Activated naive CD4-positive, alpha-beta T cell treated with anti-CD3 and anti-CD28 coated beads for 36 hours (primary cell): ENCODE measurements at regions not wholly inside any gene's neighbourhood (a gene's known extent, or its start where the extent isn't known, plus 50 kb on each side); places are given as distances from the start of the nearest gene placed in this dataset.

Experiments used
- CTCF ChIA-PET: fragments of 350-600 bp; sonication (Branson Sonifier 250); formaldehyde crosslinking; loops from one replicate; lab custom pipeline; 2021; ENCODE audit warnings: antibody characterized with exemption; lab: Charles Lee
- DNase-seq: peaks from one replicate; pipeline ENCODE4 v3.0.0-alpha.2; 2020
- H3K27ac Mint-ChIP-seq: one replicate; pipeline ENCODE4 v1.8.0; 2021; ENCODE audit warnings: mild to moderate bottlenecking, mixed read lengths
- H3K27me3 Mint-ChIP-seq: one replicate; pipeline ENCODE4 v1.8.0; 2021; ENCODE audit warnings: low read depth, mixed read lengths
- H3K36me3 Mint-ChIP-seq: one replicate; pipeline ENCODE4 v1.8.0; 2021; ENCODE audit warnings: low read depth, mixed read lengths
- H3K4me1 Mint-ChIP-seq: one replicate; pipeline ENCODE4 v1.8.0; 2021; ENCODE audit warnings: low read depth, mixed read lengths
- H3K4me3 Mint-ChIP-seq: one replicate; pipeline ENCODE4 v1.8.0; 2021; ENCODE audit warnings: mild to moderate bottlenecking, moderate library complexity, mixed read lengths
- H3K9me3 Mint-ChIP-seq: one replicate; pipeline ENCODE4 v1.8.0; 2021; ENCODE audit warnings: mixed read lengths
- intact Hi-C: fragments of 100-400 bp; cut with micrococcal nuclease; formaldehyde crosslinking; loops from one replicate; pipeline ENCODE4 v1.15.1; 2023

DNA sequence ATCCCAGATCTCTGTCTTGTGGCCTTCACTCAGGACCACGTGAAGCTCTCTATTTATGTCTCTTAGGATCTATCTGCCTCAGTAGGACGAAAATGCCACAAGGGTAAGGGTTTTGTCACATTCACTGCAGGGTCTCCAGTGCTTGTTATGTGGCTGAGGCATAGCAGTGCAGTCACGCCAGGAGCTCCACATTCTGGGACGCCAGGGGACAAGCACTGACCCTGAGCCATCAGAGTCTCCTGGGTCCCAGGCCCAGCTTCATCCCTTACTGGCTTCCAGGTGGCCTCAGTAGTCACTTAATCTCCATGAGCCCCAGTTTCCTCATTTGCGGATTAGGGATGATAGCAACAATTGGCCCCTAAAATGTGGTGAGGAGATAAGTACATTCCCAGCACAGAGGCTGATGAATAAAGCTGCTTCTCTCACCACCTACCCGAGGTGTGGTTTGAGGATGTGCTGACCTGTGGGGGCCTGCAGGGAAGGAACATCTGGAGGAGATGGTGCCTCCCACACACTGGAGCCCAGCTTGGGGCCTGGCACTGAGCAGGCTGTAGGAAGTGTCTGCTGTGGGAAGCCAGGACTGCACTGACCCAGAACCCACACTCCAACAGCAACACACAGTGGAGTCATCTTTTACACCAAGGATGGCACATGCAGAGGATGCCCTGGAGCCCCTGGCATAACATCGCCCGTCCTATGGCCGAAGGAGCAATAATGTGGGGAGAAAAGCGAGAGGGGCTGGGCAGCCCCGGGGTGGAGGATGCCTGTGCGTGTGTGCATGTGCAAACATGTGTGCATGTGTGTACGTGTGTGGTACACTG lies 93.2 kb upstream of the IQSEC1 start:
- no peaks in the 10 kb centered on the region for H3K27me3 Mint-ChIP-seq
- H3K9me3 Mint-ChIP-seq: no peaks in the 10 kb centered on the region
- intact Hi-C loops: no loop called here
- H3K27ac Mint-ChIP-seq: no peak overlapping the region
- H3K4me3 Mint-ChIP-seq: no peak overlapping the region
- no peak for DNase-seq
- no peaks in the 10 kb centered on the region for H3K4me1 Mint-ChIP-seq
- no peaks in the 10 kb centered on the region for H3K36me3 Mint-ChIP-seq
- CTCF ChIA-PET: no interaction called here

DNA sequence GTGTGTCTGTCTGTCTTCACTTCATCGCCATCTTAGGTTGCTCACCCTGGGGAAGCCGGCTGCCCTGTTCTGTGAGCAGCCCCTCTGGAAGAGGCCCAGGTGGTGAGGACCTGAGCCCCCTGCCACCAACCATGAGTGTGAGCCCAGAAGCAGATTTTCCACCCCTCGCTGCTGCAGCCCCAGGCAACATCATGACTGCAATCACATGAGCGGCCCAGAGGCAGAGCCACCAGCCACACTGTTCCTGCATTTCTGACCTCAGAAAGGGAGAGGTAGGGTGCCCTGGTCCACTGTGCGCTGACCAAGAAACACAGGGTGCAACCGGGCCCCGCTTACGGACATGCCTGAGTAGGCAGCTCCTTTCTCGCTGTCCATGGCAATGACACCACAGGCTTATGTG lies 92.3 kb upstream of the IQSEC1 start:
- H3K4me3 Mint-ChIP-seq: no peak overlapping the region
- no peaks in the 10 kb centered on the region for H3K9me3 Mint-ChIP-seq
- no peak overlapping the region for H3K27ac Mint-ChIP-seq
- no peaks in the 10 kb centered on the region for H3K27me3 Mint-ChIP-seq
- DNase-seq: no peak
- intact Hi-C loops: no loop called here
- H3K36me3 Mint-ChIP-seq: no peaks in the 10 kb centered on the region
- CTCF ChIA-PET: no interaction called here
- no peaks in the 10 kb centered on the region for H3K4me1 Mint-ChIP-seq

DNA sequence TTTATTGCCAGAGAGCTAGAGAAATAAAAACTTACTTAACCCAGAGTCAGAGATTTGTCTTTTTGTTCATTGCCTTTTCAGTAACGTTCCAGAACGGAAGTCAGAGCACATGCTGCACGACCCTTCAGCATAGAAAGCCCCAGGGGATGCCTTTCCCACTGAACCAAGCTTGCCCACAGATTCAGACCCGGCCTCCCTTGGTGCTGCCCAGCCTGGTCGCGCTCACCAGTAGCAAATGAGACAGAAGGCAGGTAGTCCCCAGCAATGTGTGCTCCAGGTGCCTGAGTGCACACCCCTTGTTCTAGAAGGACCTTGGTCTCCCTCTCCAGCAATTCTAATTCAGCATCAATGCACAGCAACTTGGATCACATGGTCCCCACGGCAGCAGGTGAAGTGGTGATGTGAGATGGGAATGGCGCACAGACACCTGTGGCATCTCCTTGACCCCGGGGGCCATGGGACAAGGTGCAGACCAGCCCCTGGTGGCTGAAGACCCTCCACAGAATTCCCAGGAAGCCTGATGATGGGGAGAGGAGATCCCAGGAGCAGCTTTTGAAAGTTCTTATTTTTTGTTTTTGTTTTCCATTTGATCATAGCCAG lies 91.8 kb upstream of the IQSEC1 start:
- Mint-ChIP-seq H3K4me1 (no peaks in the 10 kb centered on the region), H3K36me3 (no peaks in the 10 kb centered on the region), H3K9me3 (no peaks in the 10 kb centered on the region), H3K27ac (no peak overlapping the region), H3K27me3 (no peaks in the 10 kb centered on the region), H3K4me3 (no peak overlapping the region)
- no peak for DNase-seq
- intact Hi-C loops: no loop called here
- CTCF ChIA-PET: no interaction called here

DNA sequence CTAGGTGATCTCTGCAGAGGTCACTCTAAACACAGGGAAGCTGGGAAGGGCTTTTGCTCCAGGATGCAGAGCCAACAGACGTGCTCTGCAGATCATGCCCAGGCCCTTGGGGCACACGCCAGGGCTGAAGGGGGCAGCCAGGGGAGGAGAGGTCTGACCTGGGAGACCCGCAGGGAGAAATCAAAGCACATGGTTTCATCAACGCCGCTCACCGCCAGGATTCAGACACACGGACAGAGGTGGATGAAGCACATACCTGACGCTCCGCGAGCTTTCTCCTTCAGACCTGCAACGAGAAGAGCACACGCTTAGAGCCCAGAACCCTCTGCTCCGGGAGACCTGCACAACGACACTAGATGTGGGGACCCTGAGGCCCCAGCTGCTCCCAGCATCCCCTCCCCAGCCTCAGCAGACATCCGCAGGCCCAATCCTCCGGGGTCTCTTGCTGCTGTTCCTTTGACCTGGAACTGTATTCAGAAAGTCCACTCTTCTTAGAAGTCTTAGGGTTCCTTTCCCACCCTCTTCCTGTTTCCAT lies 90.7 kb upstream of the IQSEC1 start:
- CTCF ChIA-PET: interaction anchor here (0.7 kb wide), 1 partner anchor 1206 kb away, joined by 3 read pairs; no protein-coding TSS in a partner anchor
- H3K27ac Mint-ChIP-seq: no peak overlapping the region

DNA sequence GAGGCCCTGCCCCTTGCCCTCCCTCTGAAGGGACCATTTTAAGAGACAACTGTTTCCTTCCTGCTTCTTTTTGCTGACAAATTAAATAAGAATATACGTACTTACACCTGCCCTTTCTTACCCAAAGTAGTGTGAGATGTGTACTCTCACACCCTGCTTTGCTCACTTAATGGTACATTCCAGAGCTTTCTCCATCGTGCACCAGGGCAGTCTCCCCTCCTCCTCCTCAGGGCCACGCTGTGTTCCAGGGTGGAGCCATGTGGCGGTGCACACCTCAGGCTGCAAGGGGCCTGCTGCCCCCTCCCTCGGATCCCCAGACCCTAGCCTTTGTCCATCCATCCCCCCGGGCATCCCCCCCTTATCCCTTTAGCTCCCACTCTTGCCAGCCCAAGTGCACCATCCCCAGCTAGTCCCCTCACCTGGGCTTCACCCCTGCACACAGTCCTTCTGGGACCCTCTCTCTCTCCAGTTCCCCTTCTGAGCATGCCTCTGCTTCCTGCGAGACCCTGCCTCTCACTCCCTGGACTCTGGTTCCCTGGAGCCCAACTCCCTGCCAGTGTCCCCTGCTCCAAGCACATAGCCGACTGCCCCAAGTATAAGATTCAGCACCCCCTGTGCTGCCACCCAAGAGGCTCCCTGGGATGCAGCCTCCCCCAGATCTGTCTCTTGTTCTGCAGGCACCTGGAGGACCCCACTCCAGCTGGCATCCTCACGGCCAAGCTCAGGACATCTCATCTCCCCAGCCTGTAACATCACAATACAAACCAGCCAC lies 89.5 kb upstream of the IQSEC1 start:
- no peak for DNase-seq
- H3K9me3 Mint-ChIP-seq: no peaks in the 10 kb centered on the region
- intact Hi-C loops: no loop called here
- CTCF ChIA-PET: no interaction called here
- H3K27ac Mint-ChIP-seq: no peak overlapping the region
- no peaks in the 10 kb centered on the region for H3K4me1 Mint-ChIP-seq
- H3K27me3 Mint-ChIP-seq: no peaks in the 10 kb centered on the region
- no peak overlapping the region for H3K4me3 Mint-ChIP-seq
- H3K36me3 Mint-ChIP-seq: no peaks in the 10 kb centered on the region

More for the DNA sequence above, 90.7 kb upstream of the IQSEC1 start:
- H3K36me3 Mint-ChIP-seq: no peaks in the 10 kb centered on the region
- intact Hi-C loops: no loop called here
- no peak for DNase-seq
- no peak overlapping the region for H3K4me3 Mint-ChIP-seq
- no peaks in the 10 kb centered on the region for H3K27me3 Mint-ChIP-seq
- no peaks in the 10 kb centered on the region for H3K4me1 Mint-ChIP-seq
- no peaks in the 10 kb centered on the region for H3K9me3 Mint-ChIP-seq

DNA sequence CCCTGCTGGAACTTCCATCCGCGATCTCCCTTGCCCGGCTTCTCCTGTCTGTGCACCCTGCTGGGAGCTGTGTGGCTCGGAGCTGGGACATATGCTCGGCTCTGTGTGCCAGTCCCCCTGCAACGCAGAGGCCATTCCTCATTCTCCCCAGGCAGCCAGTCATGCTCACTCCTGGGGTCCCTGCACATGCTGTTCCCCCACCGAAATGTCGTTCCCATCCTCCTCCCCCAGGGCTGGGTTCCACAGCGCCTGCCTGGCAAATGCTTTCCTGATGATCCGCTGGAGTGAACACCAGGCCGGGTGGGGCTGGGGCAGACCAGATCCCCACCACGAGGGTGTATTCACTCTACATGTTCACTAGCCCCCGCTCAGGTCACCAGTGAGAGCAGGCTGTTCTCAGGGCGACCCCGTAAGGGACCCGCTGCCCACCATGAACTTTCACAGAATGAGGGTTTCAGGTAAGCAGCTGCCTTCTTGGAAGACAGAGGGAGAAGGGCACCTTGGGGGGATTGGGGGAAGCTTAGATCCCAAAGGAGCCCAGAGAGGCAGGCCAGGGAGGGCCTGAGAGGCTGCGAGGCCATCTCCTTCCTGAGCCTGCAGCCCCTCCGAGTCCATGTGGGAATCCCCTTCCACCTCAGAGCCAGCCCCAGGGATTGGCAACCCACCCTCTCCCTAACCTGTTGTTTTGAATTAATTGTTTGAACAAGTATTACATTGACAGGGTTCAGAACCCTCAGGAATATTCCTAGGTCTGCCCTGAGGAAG lies 88.7 kb upstream of the IQSEC1 start:
- H3K27me3 Mint-ChIP-seq: no peaks in the 10 kb centered on the region
- intact Hi-C loops: no loop called here
- H3K4me3 Mint-ChIP-seq: no peak overlapping the region
- H3K27ac Mint-ChIP-seq: no peak overlapping the region
- no peaks in the 10 kb centered on the region for H3K36me3 Mint-ChIP-seq
- no peak for DNase-seq
- H3K4me1 Mint-ChIP-seq: no peaks in the 10 kb centered on the region
- no peaks in the 10 kb centered on the region for H3K9me3 Mint-ChIP-seq
- CTCF ChIA-PET: no interaction called here

DNA sequence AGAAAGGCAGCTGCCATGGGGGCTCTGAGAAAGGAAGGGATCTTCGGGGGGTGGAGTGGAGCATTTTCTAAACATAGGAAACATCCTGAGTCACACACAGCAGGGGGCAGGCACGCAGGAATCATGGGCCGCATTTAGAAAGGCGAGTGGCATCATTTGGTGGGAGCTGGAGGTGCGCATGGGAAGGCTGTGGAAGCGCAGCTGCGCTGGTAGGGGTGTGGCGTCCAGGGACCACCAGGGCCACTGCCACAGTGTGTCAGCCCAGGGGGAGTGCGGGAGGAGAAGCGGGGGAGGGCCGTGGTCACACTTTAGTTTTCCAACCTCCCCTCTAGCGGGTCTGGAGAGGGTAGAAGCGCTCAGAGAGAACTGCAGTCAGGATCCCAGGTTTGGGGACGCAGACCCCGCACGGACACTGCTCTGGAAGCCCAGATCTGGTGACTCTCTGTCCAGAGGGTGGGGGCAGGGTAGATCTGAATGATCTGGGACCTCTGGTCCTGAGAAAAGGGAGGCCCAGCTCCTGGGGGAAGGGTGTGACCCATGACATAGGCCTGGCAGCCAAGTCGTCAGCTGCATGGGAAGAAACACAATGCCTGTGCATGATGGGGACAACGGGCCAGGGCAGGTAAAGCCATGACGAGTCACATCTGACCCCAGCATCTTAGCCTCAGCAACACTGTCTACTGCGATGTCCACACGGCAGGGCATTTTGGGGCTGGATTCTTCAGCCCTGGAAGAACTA lies 88.0 kb upstream of the IQSEC1 start:
- Mint-ChIP-seq H3K4me1 (no peaks in the 10 kb centered on the region), H3K27ac (no peak overlapping the region), H3K27me3 (no peaks in the 10 kb centered on the region), H3K4me3 (no peak overlapping the region), H3K36me3 (no peaks in the 10 kb centered on the region), H3K9me3 (peaks cover 4% of the 10 kb centered on the region)
- intact Hi-C loops: no loop called here
- DNase-seq: no peak
- CTCF ChIA-PET: no interaction called here

DNA sequence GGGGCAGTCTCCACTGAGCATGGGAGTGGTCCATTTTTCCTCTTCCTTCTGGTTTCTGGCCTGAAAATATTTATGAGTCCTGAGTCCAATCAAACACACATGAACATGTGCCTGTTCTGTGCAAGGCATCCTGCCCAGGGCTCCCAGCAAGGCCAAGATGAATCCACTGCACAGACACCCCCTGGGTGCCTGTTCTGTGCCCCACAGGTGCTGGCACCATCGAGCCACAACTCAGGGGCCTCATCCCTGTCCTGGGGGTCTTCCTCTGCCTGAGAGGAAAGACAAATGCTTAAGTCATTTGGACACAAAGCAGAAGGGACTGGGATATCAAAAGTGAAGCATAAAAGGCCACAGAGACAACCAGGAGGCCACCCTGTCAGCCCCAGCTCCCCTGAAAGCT lies 87.4 kb upstream of the IQSEC1 start:
- Mint-ChIP-seq H3K36me3 (no peaks in the 10 kb centered on the region), H3K27me3 (no peaks in the 10 kb centered on the region), H3K9me3 (peaks cover 5% of the 10 kb centered on the region), H3K4me3 (no peak overlapping the region), H3K4me1 (no peaks in the 10 kb centered on the region), H3K27ac (no peak overlapping the region)
- intact Hi-C loops: no loop called here
- no peak for DNase-seq
- CTCF ChIA-PET: no interaction called here

DNA sequence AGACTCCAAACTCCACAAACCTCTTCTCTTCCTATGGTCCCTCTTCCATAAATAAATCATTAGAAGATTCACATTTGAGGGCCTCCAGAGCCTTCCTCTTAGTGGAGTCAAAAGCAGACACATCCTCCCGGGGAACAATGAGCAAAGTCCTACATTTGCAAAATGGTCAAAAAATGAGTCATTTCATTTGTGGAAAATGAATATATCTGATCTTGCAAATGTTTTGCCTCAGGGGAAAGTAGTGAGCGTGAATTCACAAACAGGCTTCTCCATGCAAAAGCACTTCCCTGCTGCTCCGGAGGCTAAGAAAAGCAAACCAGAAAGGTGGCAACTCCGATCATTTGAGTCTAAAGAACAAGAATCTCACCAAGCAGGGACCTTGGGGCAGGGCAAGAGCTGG lies 86.7 kb upstream of the IQSEC1 start:
- Mint-ChIP-seq H3K9me3 (peaks cover 10% of the 10 kb centered on the region), H3K4me1 (no peaks in the 10 kb centered on the region), H3K27me3 (no peaks in the 10 kb centered on the region), H3K36me3 (no peaks in the 10 kb centered on the region), H3K4me3 (no peak overlapping the region), H3K27ac (no peak overlapping the region)
- DNase-seq: no peak
- CTCF ChIA-PET: no interaction called here
- intact Hi-C loops: no loop called here

DNA sequence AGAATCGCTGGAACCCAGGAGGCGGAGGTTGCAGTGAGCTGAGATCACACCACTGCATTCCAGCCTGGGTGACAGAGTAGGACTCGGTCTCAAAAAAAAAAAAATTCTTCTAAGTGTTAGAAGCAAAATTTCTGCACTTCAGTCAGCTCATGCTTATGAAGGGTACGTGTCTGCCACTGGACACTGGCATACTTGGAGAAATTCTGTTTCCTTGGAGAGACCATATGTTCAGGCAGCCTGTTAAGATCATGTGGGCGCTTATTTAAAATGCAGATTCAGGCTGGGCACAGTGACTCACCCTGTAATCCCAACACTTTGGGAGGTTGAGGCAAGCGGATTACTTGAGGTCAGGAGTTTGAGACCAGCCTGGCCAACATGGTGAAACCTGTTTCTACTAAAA lies 85.6 kb upstream of the IQSEC1 start:
- no peaks in the 10 kb centered on the region for H3K4me1 Mint-ChIP-seq
- H3K27ac Mint-ChIP-seq: no peak overlapping the region
- H3K4me3 Mint-ChIP-seq: no peak overlapping the region
- H3K36me3 Mint-ChIP-seq: no peaks in the 10 kb centered on the region
- H3K27me3 Mint-ChIP-seq: no peaks in the 10 kb centered on the region
- CTCF ChIA-PET: no interaction called here
- peaks cover 16% of the 10 kb centered on the region for H3K9me3 Mint-ChIP-seq
- intact Hi-C loops: no loop called here
- DNase-seq: no peak

DNA sequence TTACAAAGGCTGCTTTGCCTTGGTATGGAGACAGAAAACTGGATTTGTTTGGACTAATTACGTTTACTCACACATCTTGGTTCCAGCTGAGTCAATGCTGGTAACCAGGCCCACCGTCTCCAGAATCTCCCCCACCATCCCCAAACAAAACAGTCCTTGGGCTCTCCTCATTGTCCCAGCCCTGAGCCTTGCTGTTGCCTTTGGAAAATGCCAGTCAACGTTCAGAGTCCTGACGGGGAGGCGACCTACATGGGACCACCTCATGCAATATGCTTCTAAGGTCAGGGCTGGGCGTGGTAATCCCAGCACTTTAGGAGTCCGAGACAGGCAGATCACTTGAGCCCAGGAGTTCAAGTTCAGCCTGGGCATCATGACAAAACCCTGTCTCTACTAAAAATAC lies 85.2 kb upstream of the IQSEC1 start:
- Mint-ChIP-seq H3K4me1 (no peaks in the 10 kb centered on the region), H3K9me3 (peaks cover 16% of the 10 kb centered on the region), H3K4me3 (no peak overlapping the region), H3K27me3 (no peaks in the 10 kb centered on the region), H3K27ac (no peak overlapping the region), H3K36me3 (no peaks in the 10 kb centered on the region)
- intact Hi-C loops: no loop called here
- CTCF ChIA-PET: no interaction called here
- no peak for DNase-seq
